IPS-NIHi7 (cell line): ENCODE measurements at regions not wholly inside any gene's neighbourhood (a gene's known extent, or its start where the extent isn't known, plus 50 kb on each side); places are given as distances from the start of the nearest gene placed in this dataset.

Experiments used
- DNase-seq: peaks from one replicate; pipeline ENCODE4 v3.0.0; 2012; ENCODE audit warnings: mixed read lengths; ENCODE audit errors: extremely low spot score

DNA sequence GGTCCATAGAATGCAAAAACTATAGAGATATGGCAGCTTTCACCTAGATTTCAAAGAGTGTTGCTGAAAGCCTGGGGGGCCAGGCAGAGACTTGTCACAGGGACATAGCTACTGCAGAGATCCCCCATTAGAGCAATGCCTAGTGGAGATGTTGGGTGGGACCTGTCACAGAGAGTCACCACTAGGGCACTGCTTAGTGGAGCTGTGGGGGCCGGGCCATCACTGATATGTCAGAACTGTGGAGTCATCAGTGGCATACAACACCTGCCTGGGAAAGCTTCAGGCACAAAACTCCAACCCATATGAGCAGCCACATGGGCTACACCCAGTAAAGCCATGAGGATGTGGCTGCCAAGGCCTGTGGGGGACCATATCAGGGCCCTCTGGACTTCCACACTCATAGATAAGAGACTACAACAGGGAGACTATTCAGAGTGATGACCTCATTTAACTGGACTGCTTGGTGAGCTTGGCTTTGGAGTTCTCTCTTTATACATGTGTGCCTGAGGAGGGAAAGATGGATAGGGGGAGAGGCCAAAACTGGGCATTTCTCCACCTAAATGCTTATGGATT is 176.3 kb downstream of the ZNF621 start:
- DNase-seq, result no peak

DNA sequence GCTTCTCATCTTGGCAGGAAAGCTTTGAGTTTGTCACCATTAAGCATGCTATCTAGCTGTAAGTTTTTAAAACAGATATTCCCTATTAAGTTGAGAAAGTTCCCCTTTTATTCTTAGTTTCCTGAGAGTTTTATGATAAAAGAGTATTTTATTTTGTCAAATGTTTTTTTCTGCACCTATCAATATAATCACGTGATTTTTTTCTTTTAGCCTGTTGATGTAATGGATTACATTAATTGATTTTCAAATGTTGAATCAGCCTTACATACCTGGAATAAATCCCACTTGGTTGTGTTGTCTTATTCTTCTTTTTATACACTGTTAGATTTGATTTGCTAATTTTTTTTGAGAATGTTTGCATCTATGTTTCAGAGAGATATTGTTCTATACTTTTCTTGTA is 179.5 kb downstream of the ZNF621 start:
- DNase-seq, result no peak

DNA sequence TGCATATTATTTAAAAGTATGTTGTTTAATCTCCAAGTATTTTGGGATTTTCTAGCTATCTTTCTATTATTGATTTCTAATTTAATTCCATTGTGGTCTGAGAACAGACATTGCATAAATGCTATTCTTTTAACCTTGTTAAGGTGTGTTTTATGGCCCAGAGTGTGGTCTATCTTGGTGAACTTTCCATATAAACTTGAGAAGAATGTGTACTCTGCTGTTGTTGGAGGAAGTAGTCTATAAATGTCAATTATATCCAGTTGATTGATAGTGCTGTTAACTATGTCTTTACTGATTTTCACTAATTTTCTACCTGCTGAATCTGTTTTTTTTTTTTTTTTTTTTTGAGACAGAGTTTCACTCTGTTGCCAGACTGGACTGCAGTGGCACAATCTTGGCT is 180.9 kb downstream of the ZNF621 start:
- no peak for DNase-seq

DNA sequence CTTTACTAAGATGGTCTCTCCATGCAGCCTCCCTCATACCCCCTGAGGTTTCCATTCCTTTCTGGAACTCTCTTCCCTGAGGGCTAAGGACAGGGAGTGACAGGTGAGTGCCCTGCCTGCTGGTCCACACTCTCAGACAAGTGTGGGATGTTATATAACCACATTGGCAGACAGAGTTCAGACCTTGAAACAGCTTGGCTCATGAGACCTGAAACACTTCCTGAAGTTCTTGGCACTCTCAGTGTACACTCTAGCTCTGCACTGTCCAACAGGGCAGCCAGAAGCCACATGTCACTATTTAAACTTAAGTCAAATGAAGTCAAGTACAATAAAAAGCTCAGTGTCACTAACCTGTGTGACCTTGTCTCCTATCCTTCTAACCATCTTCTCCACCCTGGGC is 188.5 kb downstream of the ZNF621 start:
- no peak for DNase-seq

DNA sequence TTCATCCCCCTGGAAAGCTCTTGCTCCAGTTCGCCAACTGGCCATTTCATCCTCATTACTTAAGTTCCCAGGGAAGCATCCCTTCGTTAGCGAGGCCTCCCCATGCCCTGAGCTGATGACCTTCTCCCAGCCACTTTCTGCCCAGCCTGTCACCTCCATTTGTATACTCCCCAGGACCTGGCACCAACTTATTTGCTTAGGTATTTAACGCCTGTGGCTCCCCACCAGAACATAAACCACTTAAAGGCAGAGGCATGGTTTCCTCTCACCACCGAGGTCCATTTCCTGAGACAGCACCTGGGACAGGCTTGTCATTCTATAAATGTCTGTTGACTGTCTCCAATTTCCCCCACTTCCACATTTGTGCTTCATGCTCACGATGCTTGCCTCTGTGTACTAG is 189.0 kb downstream of the ZNF621 start:
- DNase-seq, result no peak

DNA sequence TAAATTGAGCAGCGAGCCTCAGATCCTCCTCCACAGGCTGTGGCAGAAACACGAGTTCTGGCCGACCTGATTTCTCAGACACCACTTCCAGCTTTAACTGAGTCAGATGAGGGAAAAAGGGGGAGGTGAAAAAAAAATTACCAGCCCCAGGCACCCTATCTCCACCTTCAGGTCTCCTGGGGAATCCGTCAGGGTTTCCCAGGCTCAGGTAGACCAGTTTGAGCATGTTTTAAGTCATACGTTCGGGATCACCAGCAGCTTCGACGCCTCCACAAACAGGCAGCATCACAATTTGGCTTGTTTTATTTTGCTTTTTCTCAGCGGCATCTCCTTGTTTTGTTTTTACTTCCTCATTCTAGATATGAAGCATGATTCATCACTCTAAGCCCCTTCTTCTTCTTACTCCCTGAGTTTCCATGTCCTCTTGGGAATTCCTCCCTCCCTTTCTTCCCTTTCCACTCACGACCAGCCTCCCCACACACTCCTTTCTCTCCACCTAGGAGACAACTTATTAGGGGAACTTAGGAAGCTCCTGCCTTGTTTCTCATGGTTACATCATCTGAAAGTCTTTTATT is 190.1 kb downstream of the ZNF621 start:
- DNase-seq, result no peak

DNA sequence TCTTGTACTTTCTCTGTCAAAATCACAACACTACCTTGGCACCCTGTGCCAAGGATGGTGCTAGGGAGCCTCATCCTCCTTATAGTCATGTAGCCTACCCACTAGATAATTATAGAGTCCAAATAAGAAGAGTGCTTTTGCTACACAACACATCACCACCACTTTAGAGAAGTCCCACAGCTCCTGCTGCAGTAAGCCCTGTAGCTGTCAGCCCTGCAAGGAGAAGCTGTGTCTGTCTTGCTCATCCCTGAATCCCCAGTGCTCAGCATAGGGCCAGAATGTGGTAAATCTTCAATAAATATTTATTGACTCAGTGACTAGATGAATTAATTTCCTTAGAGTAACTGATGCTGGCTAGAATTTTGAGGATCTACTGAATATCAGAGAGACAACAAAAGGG is 190.8 kb downstream of the ZNF621 start:
- no peak for DNase-seq

DNA sequence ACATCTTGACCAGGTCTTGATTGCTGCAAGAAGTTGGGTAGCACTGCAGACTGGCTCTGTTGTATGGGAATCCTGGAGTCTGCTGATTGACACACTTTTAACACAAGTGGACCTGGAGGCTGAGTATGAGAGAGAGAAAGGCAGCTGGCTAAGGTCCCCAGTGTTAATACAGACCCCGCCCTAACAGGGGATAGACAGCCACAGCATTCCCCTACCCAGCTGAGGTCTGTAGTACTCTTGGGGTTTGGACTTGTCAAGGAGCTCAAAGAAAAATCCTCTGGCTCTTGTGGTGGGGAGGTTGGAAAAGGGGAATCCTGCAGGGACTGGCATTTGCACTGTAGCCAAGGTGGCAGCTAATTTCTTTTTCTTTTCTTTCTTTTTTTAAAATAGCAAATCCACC is 192.7 kb downstream of the ZNF621 start:
- no peak for DNase-seq

DNA sequence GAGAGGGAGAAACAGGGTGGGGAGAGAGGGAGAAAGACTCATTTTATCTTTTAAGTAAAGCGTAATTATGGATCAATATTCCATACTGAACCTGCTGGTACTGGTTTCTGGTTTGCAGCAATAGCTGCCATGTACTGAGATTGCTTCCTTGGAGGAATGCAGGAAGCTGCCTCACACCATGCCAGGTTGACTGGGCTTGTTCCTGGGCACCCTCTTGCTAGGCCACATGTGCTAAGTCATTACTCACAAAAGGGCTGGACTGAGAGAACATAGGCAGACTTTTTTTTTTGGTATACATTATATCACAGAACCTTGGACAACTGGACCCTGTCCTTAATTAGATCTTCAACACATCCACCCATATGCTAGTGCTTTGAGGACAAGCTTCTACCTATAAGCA is 193.4 kb downstream of the ZNF621 start:
- no peak for DNase-seq

DNA sequence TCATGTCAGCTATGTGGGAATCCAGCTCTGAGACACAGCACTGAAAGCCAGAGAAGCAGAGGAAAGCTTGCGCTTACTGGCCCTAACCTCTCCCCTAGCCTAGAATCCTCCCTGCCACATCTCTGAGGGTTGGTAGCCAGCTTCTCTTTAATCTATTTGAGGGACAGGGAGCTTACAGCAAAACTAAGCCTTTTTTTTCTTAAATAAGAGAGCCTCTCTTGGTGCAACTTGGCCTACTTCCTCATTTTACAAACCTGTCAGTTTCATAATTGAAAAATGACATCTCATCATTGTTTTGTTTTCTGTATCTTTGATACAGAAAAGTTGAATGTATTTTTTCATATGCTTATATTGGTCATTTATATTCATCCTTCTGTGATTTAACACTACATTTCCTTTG is 193.9 kb downstream of the ZNF621 start:
- DNase-seq, result no peak

DNA sequence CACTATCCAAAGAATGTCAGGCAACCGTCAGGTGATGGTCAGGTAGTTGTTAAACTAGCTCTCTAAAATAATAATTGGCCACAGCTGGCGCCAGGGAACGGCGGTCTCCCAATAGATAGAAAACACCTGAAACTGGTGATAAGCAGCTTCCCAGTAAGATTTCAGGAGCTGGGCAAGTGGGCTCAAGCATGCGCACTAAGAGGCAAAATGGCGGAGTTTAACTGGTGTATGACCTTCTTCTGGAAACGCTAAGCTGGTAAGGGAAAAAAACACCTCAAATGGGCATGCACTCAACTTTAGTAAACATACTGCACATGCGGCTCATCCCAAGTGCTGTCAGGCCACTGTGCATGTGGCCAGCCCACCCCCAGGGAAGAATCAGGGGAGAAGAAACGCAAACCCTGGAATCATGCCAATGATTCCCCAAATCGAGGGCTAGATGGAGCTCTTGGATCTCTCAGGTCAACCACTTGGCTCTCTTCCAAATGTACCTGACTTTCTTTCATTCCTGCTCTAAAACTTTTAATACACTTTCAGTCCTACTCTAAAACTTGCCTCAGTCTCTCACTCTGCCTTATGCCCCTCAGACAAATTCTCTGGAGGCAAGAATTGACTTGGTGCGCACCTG is 195.0 kb downstream of the ZNF621 start:
- DNase-seq, result peak; percentile 34

DNA sequence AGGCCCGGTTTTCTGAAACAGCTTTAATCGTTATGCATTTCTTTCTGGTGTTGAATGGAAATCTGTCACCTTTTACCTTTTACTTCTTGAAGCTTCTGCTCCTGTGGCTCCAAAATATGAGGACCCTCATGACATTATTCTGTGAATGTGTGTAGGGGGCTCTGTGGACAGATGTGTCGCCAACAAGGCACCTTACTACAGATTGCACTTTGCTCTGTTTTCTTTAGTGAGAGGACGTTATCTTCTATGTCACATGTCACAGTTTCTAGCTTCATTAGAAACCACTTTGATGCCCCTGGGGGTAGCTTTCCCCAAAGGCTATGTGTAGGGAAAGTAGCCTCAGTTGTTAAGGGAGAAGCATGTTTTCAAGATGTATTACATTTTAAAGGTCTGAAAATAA is 195.6 kb downstream of the ZNF621 start:
- no peak for DNase-seq

DNA sequence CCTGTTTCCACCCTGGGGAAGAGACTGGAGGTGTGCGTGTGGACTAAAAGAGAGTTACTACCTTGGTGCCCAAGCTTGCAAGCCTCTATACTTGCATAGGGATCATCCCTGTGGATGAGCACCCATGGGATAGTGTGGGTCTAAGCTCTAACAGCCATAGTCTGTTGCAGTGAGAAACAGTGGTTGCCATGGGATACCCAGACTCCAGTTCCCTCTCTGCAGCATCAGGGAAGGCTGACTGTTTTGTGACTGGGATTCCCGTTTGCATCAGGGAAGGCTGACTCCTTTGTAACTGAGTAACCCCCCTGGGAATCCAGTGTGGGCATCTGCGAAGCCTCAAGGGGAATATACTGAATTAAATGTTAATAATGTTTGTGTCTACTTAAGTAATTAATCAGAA is 196.1 kb downstream of the ZNF621 start:
- DNase-seq, result no peak

DNA sequence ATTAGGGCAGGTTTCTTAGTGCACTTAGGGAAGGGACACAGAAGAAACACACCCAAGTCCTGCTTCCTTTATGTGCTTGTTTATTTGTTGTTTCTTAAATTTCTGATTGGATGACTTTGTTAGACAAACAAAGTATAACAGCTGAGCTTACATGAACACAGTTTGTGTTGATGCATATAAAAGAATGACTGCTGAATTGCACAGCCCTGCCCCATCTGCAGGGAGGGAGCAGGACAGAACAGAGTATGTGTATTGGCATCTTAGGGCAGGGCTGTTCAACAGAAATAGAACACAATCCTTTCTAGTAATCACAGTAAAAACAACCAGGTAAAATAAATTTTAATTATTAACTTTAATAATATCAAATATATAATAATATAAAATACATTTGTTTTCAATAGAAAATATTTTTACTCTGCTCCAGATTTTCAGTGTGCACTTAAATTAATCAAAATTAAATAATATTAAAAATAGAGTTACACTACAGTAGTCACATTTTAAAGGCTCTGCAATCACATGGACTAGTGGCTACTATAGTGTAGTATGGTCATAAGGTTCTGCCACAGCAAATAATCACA is 198.4 kb downstream of the ZNF621 start:
- no peak for DNase-seq

DNA sequence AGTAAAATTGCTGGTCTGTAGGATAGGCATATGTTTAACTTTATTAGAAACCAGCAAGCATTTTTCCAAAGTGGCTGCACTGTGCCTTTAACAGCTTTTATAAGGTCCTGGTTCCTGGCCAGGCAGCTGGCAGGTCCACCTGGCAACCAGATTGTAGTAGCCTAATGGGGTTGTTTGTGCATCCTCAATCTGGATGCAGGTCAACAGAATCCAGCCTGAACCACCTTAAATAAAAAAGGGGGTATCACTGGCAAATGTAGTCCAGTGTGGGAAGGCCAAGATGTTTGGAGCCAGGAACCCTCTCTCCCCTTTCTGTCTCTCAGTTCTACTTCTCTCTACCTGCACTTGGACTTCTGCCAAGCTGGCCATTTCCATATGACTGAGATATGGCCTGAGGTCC is 200.3 kb downstream of the ZNF621 start:
- DNase-seq, result no peak

DNA sequence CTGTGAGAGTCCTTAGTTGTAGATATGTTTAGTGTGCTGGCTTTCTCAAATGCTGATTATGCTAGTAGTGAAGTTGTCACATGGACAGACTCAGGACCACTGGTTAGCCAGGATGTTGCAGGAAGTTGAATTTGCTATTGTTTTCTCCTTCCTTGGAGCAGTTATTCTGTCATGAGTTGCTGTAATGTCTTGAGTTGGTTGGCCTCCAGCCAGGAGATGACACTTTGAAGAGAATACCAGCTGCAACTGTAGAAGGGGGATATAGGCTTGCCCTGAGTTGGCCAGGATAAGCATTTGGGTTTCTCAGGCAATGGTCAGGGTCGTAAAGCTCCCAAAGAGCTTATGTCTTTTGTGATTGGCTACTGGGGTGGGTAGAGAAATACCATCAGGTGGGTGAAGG is 206.7 kb downstream of the ZNF621 start:
- no peak for DNase-seq

DNA sequence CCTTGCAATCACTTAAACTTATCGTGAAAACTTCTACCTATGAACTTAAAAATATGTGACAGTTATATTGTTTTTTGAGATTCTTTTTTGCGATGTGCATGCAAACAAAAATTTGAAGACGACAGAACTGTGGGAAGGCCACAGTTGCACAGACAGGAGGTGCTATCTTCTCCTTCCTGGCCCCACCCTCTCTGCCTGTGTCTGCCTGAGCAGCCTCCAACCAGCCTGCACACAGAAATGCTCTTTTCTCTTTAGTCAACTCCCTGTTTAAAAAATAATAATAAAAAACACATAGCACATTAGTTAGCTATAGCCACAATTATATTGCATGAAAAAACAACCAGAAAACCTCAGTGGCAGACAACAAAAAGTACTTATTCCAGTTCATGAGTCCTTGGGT is 212.2 kb downstream of the ZNF621 start:
- DNase-seq, result no peak

DNA sequence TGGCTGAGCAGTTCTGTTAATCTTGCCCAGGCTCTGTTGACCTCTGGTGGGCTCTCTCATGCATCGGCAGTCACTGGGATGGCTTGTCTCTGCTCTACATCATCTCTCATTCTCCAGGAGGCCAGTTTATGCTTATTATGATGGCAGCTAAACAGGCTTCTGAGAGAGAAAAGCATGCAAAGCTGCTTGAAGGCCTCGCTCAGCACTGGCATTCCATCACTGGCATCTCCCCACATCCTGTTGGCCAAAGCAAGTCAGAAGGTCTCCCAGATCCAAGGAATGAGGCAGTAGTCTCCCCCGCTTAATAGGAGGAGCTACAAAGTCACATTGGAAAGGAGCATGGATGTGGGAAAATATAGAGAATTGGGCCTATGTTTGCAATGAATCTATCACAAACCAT is 212.6 kb downstream of the ZNF621 start:
- no peak for DNase-seq

DNA sequence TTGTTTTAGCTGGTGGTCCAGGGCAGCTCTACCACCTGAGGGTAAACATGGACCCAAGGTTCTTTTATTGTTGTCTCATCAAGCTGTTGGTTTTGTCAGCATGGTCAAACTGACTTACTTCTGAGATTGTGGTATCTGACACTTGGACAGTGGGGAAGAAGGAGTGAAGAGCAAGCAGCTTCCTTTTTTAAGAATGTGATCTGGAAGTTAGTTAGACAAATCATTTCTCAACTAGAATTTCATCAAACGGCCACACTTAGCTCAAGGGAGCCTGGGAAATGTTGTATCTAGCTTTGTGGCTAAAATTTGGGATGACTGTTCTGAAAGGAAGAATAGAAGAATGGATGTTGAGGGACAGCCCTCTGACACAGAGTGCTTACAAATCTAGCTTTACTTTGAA is 215.2 kb downstream of the ZNF621 start:
- DNase-seq, result no peak

DNA sequence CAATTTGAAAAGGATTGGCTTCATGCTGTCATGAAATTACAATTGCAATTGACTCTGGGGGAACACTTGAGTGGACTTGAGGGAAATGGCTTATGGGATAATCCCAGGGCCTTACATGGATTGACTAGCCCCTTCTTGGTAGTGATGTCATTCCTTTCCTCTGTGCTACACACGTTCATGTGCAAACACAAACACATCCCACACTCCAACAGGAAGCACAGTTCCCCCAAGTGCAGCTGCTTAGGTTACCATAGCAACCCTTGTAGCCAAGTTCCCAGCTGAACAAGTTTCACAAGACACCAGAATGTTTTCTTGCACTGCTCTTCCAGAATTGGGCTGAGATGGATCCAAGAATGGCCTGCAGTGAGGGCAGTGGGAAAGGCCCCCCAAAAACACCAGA is 217.0 kb downstream of the ZNF621 start:
- no peak for DNase-seq

DNA sequence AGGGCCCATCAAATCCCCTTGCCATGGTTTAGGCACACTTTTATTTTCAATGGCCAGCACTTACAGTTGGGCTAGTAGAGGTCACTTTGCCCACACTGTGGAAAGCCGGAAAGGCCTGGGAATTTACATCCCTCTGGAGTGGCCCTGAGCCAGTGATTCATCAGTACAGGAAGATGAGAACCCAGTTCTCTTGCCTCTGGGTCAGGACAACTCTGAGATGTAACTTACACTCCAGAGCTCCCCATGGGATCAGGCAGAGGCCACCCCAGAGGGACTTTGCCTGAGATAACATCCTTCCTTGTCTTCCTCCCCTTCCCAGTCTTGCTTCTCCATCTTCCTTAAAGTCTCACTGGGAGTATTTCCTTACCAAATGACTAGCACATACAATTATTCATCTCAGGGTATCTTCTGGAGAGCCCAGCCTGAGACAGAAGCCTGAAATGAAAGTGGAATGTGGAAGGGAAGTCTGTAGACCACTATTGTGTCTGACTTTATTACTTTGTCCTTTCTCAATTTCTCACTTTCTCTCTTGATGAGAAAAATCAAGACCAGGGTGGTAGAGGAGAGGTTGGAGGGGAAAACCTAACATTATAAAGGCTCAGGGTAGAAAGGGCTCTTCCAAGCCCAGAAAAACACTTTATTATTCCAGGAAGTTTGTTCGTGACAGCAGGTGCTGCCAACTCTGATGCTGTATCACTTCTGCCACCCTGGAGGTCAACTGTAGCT is 220.8 kb downstream of the ZNF621 start:
- DNase-seq, result no peak

DNA sequence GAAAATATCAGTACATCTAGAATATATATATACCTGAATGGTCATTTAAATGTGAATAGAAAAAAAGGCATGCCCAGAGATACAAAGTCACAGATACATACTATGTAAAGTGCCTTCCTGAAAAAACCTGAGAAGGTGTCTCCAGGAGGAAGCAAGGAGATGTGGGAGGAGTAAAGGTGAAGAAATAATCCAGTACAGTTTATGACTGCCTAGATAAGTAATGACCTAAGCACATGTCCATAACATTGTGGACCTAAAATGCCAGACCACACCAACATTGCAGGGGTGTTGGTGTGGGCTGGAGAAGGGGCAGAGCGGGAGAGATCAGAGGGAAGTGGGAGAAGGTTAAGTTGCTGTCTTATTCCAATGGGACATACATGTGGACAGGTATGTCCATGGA is 226.9 kb downstream of the ZNF621 start:
- DNase-seq, result no peak

DNA sequence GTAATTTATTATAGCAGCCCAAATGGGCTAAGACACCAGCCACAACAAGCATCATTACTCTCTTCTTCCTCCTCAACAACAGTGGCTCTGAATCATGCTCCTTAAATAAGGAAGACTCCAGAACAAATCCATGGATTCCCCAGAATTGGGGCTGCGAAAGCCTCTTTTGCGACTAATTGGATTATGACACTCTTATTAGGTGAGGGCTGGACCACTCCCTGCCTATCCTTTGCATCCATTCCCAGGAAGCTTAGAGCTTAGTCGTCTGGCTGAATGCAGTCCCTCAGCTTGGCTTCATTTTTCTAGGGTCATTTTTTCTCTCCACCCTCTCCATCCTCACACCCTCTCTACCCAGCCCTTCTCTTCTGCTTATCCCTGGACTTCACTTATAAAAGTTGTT is 227.7 kb downstream of the ZNF621 start:
- no peak for DNase-seq
